KOPT-K1 (cell line): ENCODE measurements at regions not wholly inside any gene's neighbourhood (a gene's known extent, or its start where the extent isn't known, plus 50 kb on each side); places are given as distances from the start of the nearest gene placed in this dataset.

Source experiments
- H3K27ac ChIP-seq: fragments of 200-600 bp; sonication (generic); 2 replicates; pipeline ENCODE4 v1.5.1; 2016; ENCODE audit warnings: antibody characterized with exemption, mild to moderate bottlenecking, low read depth, low read length; ENCODE audit not compliant: poor library complexity, severe bottlenecking
- H3K36me3 ChIP-seq: fragments of 200-600 bp; sonication (generic); 2 replicates; pipeline ENCODE4 v1.5.1; 2017; ENCODE audit warnings: antibody characterized with exemption, mild to moderate bottlenecking, low read length, moderate library complexity; ENCODE audit not compliant: insufficient read depth
- H3K9me3 ChIP-seq: fragments of 200-600 bp; sonication (generic); 2 replicates; pipeline ENCODE4 v1.5.1; 2017; ENCODE audit warnings: antibody characterized with exemption, low read length, mild to moderate bottlenecking; ENCODE audit not compliant: insufficient read depth, poor library complexity, severe bottlenecking

- no peaks in the 10 kb centered on the region for H3K36me3 ChIP-seq
- no peak overlapping the region for H3K27ac ChIP-seq
- H3K9me3 ChIP-seq = no peaks in the 10 kb centered on the region
Measured at GRCh38 chr2:147046473-147046872, 798.4 kb upstream of the ACVR2A start.

GRCh38 chr2:147045113-147045512 is 799.7 kb upstream of the ACVR2A start:
- H3K9me3 ChIP-seq = no peaks in the 10 kb centered on the region
- H3K36me3 ChIP-seq = no peaks in the 10 kb centered on the region
- no peak overlapping the region for H3K27ac ChIP-seq

GRCh38 chr2:147041121-147041494 is 803.7 kb upstream of the ACVR2A start:
- Histone ChIP-seq H3K9me3 (no peaks in the 10 kb centered on the region), H3K27ac (no peak overlapping the region), H3K36me3 (no peaks in the 10 kb centered on the region)

- H3K27ac ChIP-seq = no peak overlapping the region
- no peaks in the 10 kb centered on the region for H3K36me3 ChIP-seq
- H3K9me3 ChIP-seq = no peaks in the 10 kb centered on the region
Measured at GRCh38 chr2:147040298-147041120, 804.3 kb upstream of the ACVR2A start.

- Histone ChIP-seq H3K27ac (no peak overlapping the region), H3K36me3 (no peaks in the 10 kb centered on the region), H3K9me3 (no peaks in the 10 kb centered on the region)
Measured at GRCh38 chr2:147037048-147037447, 807.8 kb upstream of the ACVR2A start.

GRCh38 chr2:147033044-147033443 is 811.8 kb upstream of the ACVR2A start:
- Histone ChIP-seq H3K9me3 (no peaks in the 10 kb centered on the region), H3K36me3 (no peaks in the 10 kb centered on the region), H3K27ac (no peak overlapping the region)

GRCh38 chr2:147031897-147032296 is 812.9 kb upstream of the ACVR2A start:
- no peaks in the 10 kb centered on the region for H3K36me3 ChIP-seq
- no peaks in the 10 kb centered on the region for H3K9me3 ChIP-seq
- no peak overlapping the region for H3K27ac ChIP-seq

GRCh38 chr2:147030966-147031720 is 813.7 kb upstream of the ACVR2A start:
- no peaks in the 10 kb centered on the region for H3K9me3 ChIP-seq
- H3K27ac ChIP-seq = no peak overlapping the region
- H3K36me3 ChIP-seq = no peaks in the 10 kb centered on the region

GRCh38 chr2:147027436-147027835 is 817.4 kb upstream of the ACVR2A start:
- no peaks in the 10 kb centered on the region for H3K9me3 ChIP-seq
- H3K27ac ChIP-seq = no peak overlapping the region
- H3K36me3 ChIP-seq = no peaks in the 10 kb centered on the region

- Histone ChIP-seq H3K9me3 (no peaks in the 10 kb centered on the region), H3K36me3 (no peaks in the 10 kb centered on the region), H3K27ac (no peak overlapping the region)
Measured at GRCh38 chr2:147026664-147027295, 818.0 kb upstream of the ACVR2A start.

GRCh38 chr2:147025646-147026585 is 818.9 kb upstream of the ACVR2A start:
- Histone ChIP-seq H3K36me3 (no peaks in the 10 kb centered on the region), H3K9me3 (no peaks in the 10 kb centered on the region), H3K27ac (no peak overlapping the region)

- no peaks in the 10 kb centered on the region for H3K36me3 ChIP-seq
- H3K27ac ChIP-seq = no peak overlapping the region
Measured at GRCh38 chr2:147019311-147019710, 825.5 kb upstream of the ACVR2A start.

GRCh38 chr2:147017951-147018645 is 826.7 kb upstream of the ACVR2A start:
- no peaks in the 10 kb centered on the region for H3K36me3 ChIP-seq
- H3K9me3 ChIP-seq = no peaks in the 10 kb centered on the region
- H3K27ac ChIP-seq = no peak overlapping the region

More at GRCh38 chr2:147019311-147019710, 825.5 kb upstream of the ACVR2A start:
- H3K9me3 ChIP-seq = no peaks in the 10 kb centered on the region

- Histone ChIP-seq H3K27ac (no peak overlapping the region), H3K9me3 (no peaks in the 10 kb centered on the region), H3K36me3 (no peaks in the 10 kb centered on the region)
Measured at GRCh38 chr2:147016181-147016580, 828.6 kb upstream of the ACVR2A start.
